ENCODE measurements at regions not wholly inside any gene's neighbourhood (a gene's known extent, or its start where the extent isn't known, plus 50 kb on each side); places are given as distances from the start of the nearest gene placed in this dataset.

GRCh38 chr16:85521552-85522307 is 91.4 kb upstream of the GSE1 start:
- Histone ChIP-seq H3K27me3 (no peaks in the 10 kb centered on the region), H3K9me3 (no peaks in the 10 kb centered on the region), H3K4me1 (peaks cover 19 to 22% of the 10 kb centered on the region in 2 donors), H3K4me3 (no peak overlapping the region), H3K27ac (no peak overlapping the region), H3K36me3 (no peaks in the 10 kb centered on the region)
- no peak for TF ChIP-seq CTCF (IDR thresholded peaks at IDR 0.05 in 4 of 5, conservative IDR thresholded peaks at IDR 0.05 in 1 of 5)
- no peak for TF ChIP-seq POLR2A (IDR thresholded peaks at IDR 0.05)
- in situ Hi-C loops (cut with MboI; ENCODE audit: low sequenced_read_pairs in 4 of 4) = no loop called here
- DNase-seq (no peak), ATAC-seq (no peak)
- intact Hi-C loops (cut with DNase I; ENCODE audit: low total_unique reads) = no loop called here

DNA sequence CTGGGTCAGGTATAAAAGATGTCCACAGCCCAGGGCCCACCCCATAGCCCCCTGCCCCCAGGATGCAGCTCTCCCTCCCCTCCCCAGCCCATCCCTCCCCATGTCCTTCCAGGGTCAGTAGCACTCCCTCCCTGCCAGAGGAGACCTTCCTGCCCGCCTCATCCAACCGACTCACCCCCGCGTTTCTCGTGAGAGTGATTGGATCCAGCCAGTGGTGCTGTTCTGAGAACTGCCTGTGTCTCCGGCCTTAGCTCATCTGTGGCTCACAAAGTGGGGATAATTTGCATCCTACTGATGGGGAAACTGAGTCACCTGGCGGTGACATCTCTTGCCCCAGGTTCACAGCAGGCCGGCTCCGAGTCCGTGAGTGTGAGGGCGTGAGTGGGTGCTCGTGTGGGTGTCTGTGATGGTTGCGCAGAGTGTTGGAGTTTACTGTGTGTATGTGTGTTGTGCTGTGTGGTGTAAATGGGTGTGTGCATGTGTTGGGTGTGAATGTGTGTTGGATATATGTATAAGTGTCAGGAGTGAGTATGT is 90.7 kb upstream of the GSE1 start:
- ATAC-seq (no peak), DNase-seq (no peak)
- Histone ChIP-seq H3K4me1 (peaks cover 19 to 22% of the 10 kb centered on the region in 2 donors), H3K36me3 (no peaks in the 10 kb centered on the region), H3K27me3 (no peaks in the 10 kb centered on the region), H3K27ac (no peak overlapping the region), H3K9me3 (no peaks in the 10 kb centered on the region), H3K4me3 (no peak overlapping the region)
- in situ Hi-C loops (cut with MboI; ENCODE audit: low sequenced_read_pairs in 4 of 4) = no loop called here
- intact Hi-C loops (cut with DNase I; ENCODE audit: low total_unique reads) = no loop called here
- TF ChIP-seq CTCF (IDR thresholded peaks at IDR 0.05 in 4 of 5, conservative IDR thresholded peaks at IDR 0.05 in 1 of 5) (no peak), POLR2A (IDR thresholded peaks at IDR 0.05) (no peak)

- Histone ChIP-seq H3K4me3 (no peak overlapping the region), H3K4me1 (peaks cover 19 to 22% of the 10 kb centered on the region in 2 donors), H3K36me3 (no peaks in the 10 kb centered on the region), H3K27me3 (no peaks in the 10 kb centered on the region), H3K9me3 (no peaks in the 10 kb centered on the region), H3K27ac (peak overlapping the region in 3 of 4 donors; percentile 10 to 29 (median 27))
- no peak for DNase-seq
- intact Hi-C loops (cut with DNase I; ENCODE audit: low total_unique reads) = no loop called here
- in situ Hi-C loops (cut with MboI; ENCODE audit: low sequenced_read_pairs in 4 of 4) = no loop called here
- peak; percentile 29 to 37 for ATAC-seq
- no peak for TF ChIP-seq POLR2A (IDR thresholded peaks at IDR 0.05)
- TF ChIP-seq CTCF (IDR thresholded peaks at IDR 0.05 in 4 of 5, conservative IDR thresholded peaks at IDR 0.05 in 1 of 5) = no peak
Observed at GRCh38 chr16:85522842-85523601, 90.1 kb upstream of the GSE1 start.

DNA sequence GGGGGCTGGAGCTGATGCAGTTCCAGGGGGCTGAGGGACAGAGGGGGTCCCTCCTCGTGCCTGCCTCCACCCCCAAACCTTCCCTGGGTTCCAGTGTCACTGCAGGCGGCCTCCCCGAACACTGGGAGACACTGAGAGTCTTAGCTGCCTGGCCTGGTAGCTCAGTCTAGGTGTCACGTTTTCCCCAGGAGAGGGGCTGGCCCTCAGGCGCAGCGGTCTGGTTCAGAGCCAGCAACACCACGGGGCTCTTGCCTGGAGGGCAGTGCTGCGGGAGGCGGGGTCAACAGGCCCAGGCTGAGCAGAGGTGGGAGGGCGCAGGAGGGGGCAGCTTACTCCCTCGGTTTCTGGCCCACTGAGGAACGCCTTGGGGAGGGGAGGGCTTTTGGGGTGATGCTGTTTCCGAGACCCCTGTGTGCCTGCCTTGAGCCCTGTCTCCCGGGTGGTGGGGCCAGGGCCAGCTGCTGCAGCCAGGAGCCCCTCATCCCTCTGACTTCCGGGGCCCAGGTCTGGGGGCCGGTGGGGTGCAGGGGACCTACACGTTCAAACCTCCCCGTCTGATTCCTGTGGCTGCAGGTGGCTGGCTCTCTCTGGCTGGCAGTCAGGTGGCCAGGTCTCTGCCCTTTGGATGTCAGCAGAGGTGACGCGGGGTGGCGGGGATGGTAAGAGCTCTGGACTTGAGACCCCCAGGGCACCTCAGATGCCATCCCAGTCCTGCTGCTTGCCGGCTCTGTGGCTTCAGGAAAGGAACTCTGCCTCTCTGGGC is 89.3 kb upstream of the GSE1 start:
- no peak overlapping the region for H3K4me3 ChIP-seq
- peak overlapping the region in 3 of 4 donors; percentile 10 to 29 (median 27) for H3K27ac ChIP-seq
- TF ChIP-seq CTCF (IDR thresholded peaks at IDR 0.05 in 4 of 5, conservative IDR thresholded peaks at IDR 0.05 in 1 of 5) (no peak), POLR2A (IDR thresholded peaks at IDR 0.05) (no peak)

More for the DNA sequence above, 89.3 kb upstream of the GSE1 start:
- Histone ChIP-seq H3K4me1 (peaks cover 19 to 22% of the 10 kb centered on the region in 2 donors), H3K36me3 (no peaks in the 10 kb centered on the region), H3K27me3 (no peaks in the 10 kb centered on the region), H3K9me3 (no peaks in the 10 kb centered on the region)
- intact Hi-C loops (cut with DNase I; ENCODE audit: low total_unique reads) (no loop called here), in situ Hi-C loops (cut with MboI; ENCODE audit: low sequenced_read_pairs in 4 of 4) (no loop called here)
- ATAC-seq = peak in 1 of 2 donors; percentile 25
- DNase-seq = no peak
